CD14-positive monocyte (primary cell): ENCODE measurements at regions not wholly inside any gene's neighbourhood (a gene's known extent, or its start where the extent isn't known, plus 50 kb on each side); places are given as distances from the start of the nearest gene placed in this dataset.

Experiments used
- DNase-seq, 3 donors: peaks; one replicate each; pipeline ENCODE4 v3.0.0-alpha.2; 2011 to 2022
- H2AFZ ChIP-seq: 2 replicates; pipeline ENCODE4 v1.6.0; 2012; ENCODE audit warnings: mild to moderate bottlenecking, low read depth, low read length, inconsistent platforms; ENCODE audit not compliant: insufficient read depth, poor library complexity, severe bottlenecking
- H3K27ac ChIP-seq, 2 donors: 1 replicate in 1 of 2; 2 replicates in 1 of 2; pipeline ENCODE4 v1.5.1; 2012 to 2013; ENCODE audit warnings: low read length in 2 of 2, control low read depth in 1 of 2, inconsistent platforms in 1 of 2, low read depth in 1 of 2, mild to moderate bottlenecking in 1 of 2
- H3K27me3 ChIP-seq, 2 donors: one replicate each; pipeline versions ENCODE4 v1.6.0 to v1.6.1; 2011 to 2013; ENCODE audit warnings: low read length in 2 of 2; ENCODE audit not compliant: control insufficient read depth in 2 of 2, insufficient read depth in 2 of 2
- H3K36me3 ChIP-seq, 2 donors: replicated peaks in 1 of 2; 1 replicate in 1 of 2; 2 replicates in 1 of 2; pipeline versions ENCODE4 v1.5.1 to v1.6.1; 2012 to 2013; ENCODE audit warnings: low read length in 2 of 2, control low read depth in 1 of 2, inconsistent platforms in 1 of 2, mild to moderate bottlenecking in 1 of 2; ENCODE audit not compliant: insufficient read depth in 2 of 2, control insufficient read depth in 1 of 2
- H3K4me1 ChIP-seq, 2 donors: 1 replicate in 1 of 2; 2 replicates in 1 of 2; pipeline versions ENCODE4 v1.5.1 to v1.6.1; 2012 to 2013; ENCODE audit warnings: low read length in 2 of 2, control low read depth in 1 of 2, inconsistent platforms in 1 of 2, mild to moderate bottlenecking in 1 of 2, moderate library complexity in 1 of 2; ENCODE audit not compliant: insufficient read depth in 2 of 2, control insufficient read depth in 1 of 2
- H3K4me2 ChIP-seq: replicated peaks from 2 replicates; pipeline ENCODE3; 2012; ENCODE audit warnings: low read length, moderate library complexity, mild to moderate bottlenecking; ENCODE audit not compliant: poor library complexity, severe bottlenecking; ENCODE audit errors: extremely low read depth
- H3K4me3 ChIP-seq, 3 experiments: fragments of 200-600 bp in 1 of 3; sonication (generic) in 1 of 3; replicated peaks in 1 of 3; 1 replicate in 2 of 3; 2 replicates in 1 of 3; pipeline ENCODE4 v1.5.1; 2011 to 2013; ENCODE audit warnings: low read length in 3 of 3, mild to moderate bottlenecking in 3 of 3, control low read depth in 2 of 3, low read depth in 2 of 3, inconsistent platforms in 1 of 3, moderate library complexity in 1 of 3
- H3K79me2 ChIP-seq: 2 replicates; pipeline ENCODE4 v1.6.0; 2012; ENCODE audit warnings: mild to moderate bottlenecking, control low read depth, inconsistent platforms, low read length, moderate library complexity; ENCODE audit not compliant: insufficient read depth
- H3K9ac ChIP-seq: 2 replicates; pipeline ENCODE4 v1.6.0; 2017; ENCODE audit warnings: low read length, mild to moderate bottlenecking; ENCODE audit not compliant: insufficient read depth, poor library complexity, severe bottlenecking
- H3K9me3 ChIP-seq, 2 donors: replicated peaks in 1 of 2; 1 replicate in 1 of 2; 2 replicates in 1 of 2; pipeline versions ENCODE4 v1.5.1 to v1.6.1; 2012 to 2013; ENCODE audit warnings: low read length in 2 of 2, control low read depth in 1 of 2; ENCODE audit not compliant: control insufficient read depth in 1 of 2, insufficient read depth in 1 of 2
- H4K20me1 ChIP-seq: 2 replicates; pipeline ENCODE4 v1.6.0; 2012; ENCODE audit warnings: mild to moderate bottlenecking, low read length, control low read depth, moderate library complexity; ENCODE audit not compliant: insufficient read depth
- H3K27ac Mint-ChIP-seq, 7 donors: one replicate each; pipeline ENCODE4 v1.8.0; 2020; ENCODE audit warnings: mild to moderate bottlenecking in 7 of 7, mixed read lengths in 7 of 7, moderate library complexity in 6 of 7, inconsistent platforms in 2 of 7
- H3K27me3 Mint-ChIP-seq, 3 donors: one replicate each; pipeline ENCODE4 v1.8.0; 2021 to 2022; ENCODE audit warnings: low read depth in 3 of 3, mild to moderate bottlenecking in 3 of 3, mixed read lengths in 3 of 3, moderate library complexity in 3 of 3, inconsistent platforms in 1 of 3
- H3K36me3 Mint-ChIP-seq, 2 donors: one replicate each; pipeline ENCODE4 v1.8.0; 2020; ENCODE audit warnings: mixed read lengths in 2 of 2, inconsistent platforms in 1 of 2, mild to moderate bottlenecking in 1 of 2
- H3K4me1 Mint-ChIP-seq: one replicate; pipeline ENCODE4 v1.8.0; 2020; ENCODE audit warnings: mild to moderate bottlenecking, mixed read lengths
- H3K4me3 Mint-ChIP-seq, 2 donors: one replicate each; pipeline ENCODE4 v1.8.0; 2020; ENCODE audit warnings: mild to moderate bottlenecking in 2 of 2, mixed read lengths in 2 of 2, moderate library complexity in 1 of 2
- H3K9me3 Mint-ChIP-seq, 7 donors: one replicate each; pipeline ENCODE4 v1.8.0; 2020 to 2022; ENCODE audit warnings: mixed read lengths in 7 of 7, mild to moderate bottlenecking in 6 of 7, moderate library complexity in 6 of 7, inconsistent platforms in 2 of 7
- CTCF ChIP-seq: fragments of 200-600 bp; IDR thresholded peaks from one replicate; pipeline ENCODE4 v1.8.0; 2022; ENCODE audit warnings: antibody characterized with exemption, mild to moderate bottlenecking
- WGBS: methylation state at CpG from one replicate; pipeline ENCODE4 v1.1.5; 2013; ENCODE audit warnings: missing lambda C conversion rate; ENCODE audit not compliant: insufficient coverage; 5-methylcytosine and 5-hydroxymethylcytosine counted together
- intact Hi-C, 2 donors: fragments of 100-400 bp; cut with micrococcal nuclease; formaldehyde crosslinking; loops; one replicate each; pipeline versions ENCODE4 v1.15.0 to v1.15.1; 2023

- no peak overlapping the region for H3K27ac Mint-ChIP-seq
- H3K4me3 Mint-ChIP-seq = no peak overlapping the region
- intact Hi-C loops = no loop called here
- H3K9me3 Mint-ChIP-seq = peaks cover 2 to 9% (median 5%) of the 10 kb centered on the region in 7 donors
- Histone ChIP-seq H3K4me1 (no peaks in the 10 kb centered on the region), H3K36me3 (no peaks in the 10 kb centered on the region), H3K9me3 (peaks cover 0 to 8% of the 10 kb centered on the region in 2 donors), H3K9ac (no peak overlapping the region), H3K4me3 (no peak overlapping the region), H3K4me2 (no peak overlapping the region), H4K20me1 (no peaks in the 10 kb centered on the region), H3K27me3 (peaks cover 0 to 4% of the 10 kb centered on the region in 2 donors), H3K79me2 (no peaks in the 10 kb centered on the region), H3K27ac (no peak overlapping the region), H2AFZ (no peak overlapping the region)
- H3K4me1 Mint-ChIP-seq = no peaks in the 10 kb centered on the region
- TF ChIP-seq CTCF = no peak
- H3K27me3 Mint-ChIP-seq = peaks cover 0 to 6% (median 6%) of the 10 kb centered on the region in 3 donors
- 86% methylated on average over 11 of the region's 11 CpGs for WGBS
- H3K36me3 Mint-ChIP-seq = no peaks in the 10 kb centered on the region
- no peak for DNase-seq
Observed at GRCh38 chr1:30034105-30034626, 689.2 kb downstream of the MATN1 start.

- no peak for DNase-seq
- no peaks in the 10 kb centered on the region for H4K20me1 ChIP-seq
- H2AFZ ChIP-seq = no peak overlapping the region
- peaks cover 2 to 9% (median 5%) of the 10 kb centered on the region in 7 donors for H3K9me3 Mint-ChIP-seq
- intact Hi-C loops = no loop called here
- no peaks in the 10 kb centered on the region for H3K4me1 ChIP-seq
- H3K79me2 ChIP-seq = no peaks in the 10 kb centered on the region
- H3K4me2 ChIP-seq = no peak overlapping the region
- no peak overlapping the region for H3K27ac Mint-ChIP-seq
- no peak overlapping the region for H3K27ac ChIP-seq
- H3K36me3 Mint-ChIP-seq = no peaks in the 10 kb centered on the region
- peaks cover 0 to 4% of the 10 kb centered on the region in 2 donors for H3K27me3 ChIP-seq
- no peak overlapping the region for H3K4me3 Mint-ChIP-seq
- no peaks in the 10 kb centered on the region for H3K36me3 ChIP-seq
- TF ChIP-seq CTCF = no peak
- no peak overlapping the region for H3K9ac ChIP-seq
- WGBS = 87% methylated on average over 8 of the region's 8 CpGs
- H3K4me3 ChIP-seq = no peak overlapping the region
- H3K4me1 Mint-ChIP-seq = no peaks in the 10 kb centered on the region
- H3K27me3 Mint-ChIP-seq = peaks cover 2 to 8% (median 5%) of the 10 kb centered on the region in 3 donors
- peaks cover 0 to 8% of the 10 kb centered on the region in 2 donors for H3K9me3 ChIP-seq
Observed at GRCh38 chr1:30033256-30034104, 689.9 kb downstream of the MATN1 start.
